Stimulated activated CD4-positive, alpha-beta T cell treated with anti-CD3 and anti-CD28 coated beads, Interleukin-2, amount 100 ng/mL, for 4 hours (primary cell): ENCODE measurements at regions not wholly inside any gene's neighbourhood (a gene's known extent, or its start where the extent isn't known, plus 50 kb on each side); places are given as distances from the start of the nearest gene placed in this dataset.

ENCODE experiments used
- DNase-seq: peaks from one replicate; pipeline ENCODE4 v3.0.0-alpha.2; 2020; ENCODE audit warnings: low read depth

- no peak for DNase-seq
Observed at GRCh38 chr6:108778421-108779186, 69.6 kb upstream of the ARMC2 start.

GRCh38 chr6:108779536-108780275 is 68.5 kb upstream of the ARMC2 start:
- no peak for DNase-seq

GRCh38 chr6:108780784-108781183 is 67.4 kb upstream of the ARMC2 start:
- no peak for DNase-seq

- DNase-seq, result no peak
Observed at GRCh38 chr6:108781419-108782100, 66.7 kb upstream of the ARMC2 start.

GRCh38 chr6:108782179-108783041 is 65.8 kb upstream of the ARMC2 start:
- DNase-seq, result peak; percentile 70

- DNase-seq, result no peak
Observed at GRCh38 chr6:108785653-108786052, 62.6 kb upstream of the ARMC2 start.

GRCh38 chr6:108788416-108788815 is 59.8 kb upstream of the ARMC2 start:
- no peak for DNase-seq

- DNase-seq, result no peak
Observed at GRCh38 chr6:108789475-108789874, 58.7 kb upstream of the ARMC2 start.

- DNase-seq, result no peak
Observed at GRCh38 chr6:108791700-108792099, 56.5 kb upstream of the ARMC2 start.

- no peak for DNase-seq
Observed at GRCh38 chr6:108793516-108794251, 54.5 kb upstream of the ARMC2 start.

GRCh38 chr6:108795122-108795521 is 53.1 kb upstream of the ARMC2 start:
- no peak for DNase-seq

- DNase-seq, result no peak
Observed at GRCh38 chr6:108795814-108796213, 52.4 kb upstream of the ARMC2 start.

GRCh38 chr6:108796875-108797274 is 51.3 kb upstream of the ARMC2 start:
- no peak for DNase-seq

- DNase-seq, result no peak
Observed at GRCh38 chr6:108797951-108798669, 50.1 kb upstream of the ARMC2 start.
